ENCODE measurements at regions not wholly inside any gene's neighbourhood (a gene's known extent, or its start where the extent isn't known, plus 50 kb on each side); places are given as distances from the start of the nearest gene placed in this dataset.

GRCh38 chr10:129004398-129004797 lies 462.6 kb upstream of the MGMT start:
- H4K20me1 ChIP-seq (ENCODE audit: insufficient read depth), result no peaks in the 10 kb centered on the region
- ChIA-PET CTCF (no interaction called here), POLR2A (no interaction called here)
- DNase-seq, result no peak
- 35% methylated on average over 8 of the region's 9 CpGs for WGBS (ENCODE audit: low lambda C conversion rate)
- H3K9me3 ChIP-seq, result no peaks in the 10 kb centered on the region; the same call in 1 of the 2 replicates
- H3K4me2 ChIP-seq, result no peak overlapping the region
- no peak overlapping the region for H3K4me3 ChIP-seq (ENCODE audit: low read depth in 2 of 2, low read length in 1 of 2)
- no peak overlapping the region for H3K9ac ChIP-seq
- no peaks in the 10 kb centered on the region for H3K27me3 ChIP-seq (ENCODE audit: insufficient read depth)
- no peaks in the 10 kb centered on the region for H3K36me3 ChIP-seq (replicated peaks in 1 of 2; ENCODE audit: control insufficient read depth in 1 of 2, insufficient read depth in 2 of 2, low read length in 1 of 2)
- no peak overlapping the region for H3K27ac ChIP-seq (ENCODE audit: low read depth in 2 of 2, low read length in 1 of 2)
- no peaks in the 10 kb centered on the region for H3F3A ChIP-seq (replicated peaks; ENCODE audit: insufficient read depth)
- H3K79me2 ChIP-seq (ENCODE audit: insufficient read depth), result no peaks in the 10 kb centered on the region
- H3K9me2 ChIP-seq, result no peaks in the 10 kb centered on the region
- TF ChIP-seq RFX5 (IDR thresholded peaks at IDR 0.05; ENCODE audit: low read length) (no peak), RCOR1 (IDR thresholded peaks at IDR 0.05; ENCODE audit: low read length) (no peak), USF2 (IDR thresholded peaks at IDR 0.05; ENCODE audit: borderline replicate concordance, low read depth, low read length) (no peak), SIN3A (IDR thresholded peaks at IDR 0.05; ENCODE audit: borderline replicate concordance, low read depth, low read length) (no peak)
- no peaks in the 10 kb centered on the region for H3K4me1 ChIP-seq (ENCODE audit: control insufficient read depth in 1 of 2, insufficient read depth in 2 of 2, low read depth in 1 of 2, low read length in 1 of 2)
- H2AFZ ChIP-seq (ENCODE audit: low read depth), result no peak overlapping the region

GRCh38 chr10:129005080-129005479 lies 462.0 kb upstream of the MGMT start:
- no peaks in the 10 kb centered on the region for H3K27me3 ChIP-seq (ENCODE audit: insufficient read depth)
- no peaks in the 10 kb centered on the region for H3F3A ChIP-seq (replicated peaks; ENCODE audit: insufficient read depth)
- H2AFZ ChIP-seq (ENCODE audit: low read depth), result no peak overlapping the region
- H4K20me1 ChIP-seq (ENCODE audit: insufficient read depth), result no peaks in the 10 kb centered on the region
- POLR2A ChIA-PET, result no interaction called here
- CTCF ChIA-PET, result no interaction called here
- H3K9me3 ChIP-seq, result no peaks in the 10 kb centered on the region; the same call in 1 of the 2 replicates
- no peaks in the 10 kb centered on the region for H3K36me3 ChIP-seq (replicated peaks in 1 of 2; ENCODE audit: control insufficient read depth in 1 of 2, insufficient read depth in 2 of 2, low read length in 1 of 2)
- H3K4me2 ChIP-seq, result no peak overlapping the region
- H3K4me1 ChIP-seq (ENCODE audit: control insufficient read depth in 1 of 2, insufficient read depth in 2 of 2, low read depth in 1 of 2, low read length in 1 of 2), result no peaks in the 10 kb centered on the region
- H3K27ac ChIP-seq (ENCODE audit: low read depth in 2 of 2, low read length in 1 of 2), result no peak overlapping the region
- WGBS (ENCODE audit: low lambda C conversion rate), result 49% methylated on average over 6 of the region's 8 CpGs
- H3K9ac ChIP-seq, result no peak overlapping the region
- no peak for DNase-seq
- no peaks in the 10 kb centered on the region for H3K9me2 ChIP-seq
- H3K79me2 ChIP-seq (ENCODE audit: insufficient read depth), result no peaks in the 10 kb centered on the region
- no peak for TF ChIP-seq ZBTB33 (IDR thresholded peaks at IDR 0.05; ENCODE audit: borderline replicate concordance, low read depth)
- TF ChIP-seq NRF1 (IDR thresholded peaks at IDR 0.05; ENCODE audit: low read depth, low read length), result no peak
- no peak for TF ChIP-seq NFIC (IDR thresholded peaks at IDR 0.05; ENCODE audit: borderline replicate concordance)
- no peak for TF ChIP-seq TAF1 (IDR thresholded peaks at IDR 0.05; ENCODE audit: borderline replicate concordance, low read depth, low read length)
- TF ChIP-seq ELF1 (IDR thresholded peaks at IDR 0.05), result no peak
- TF ChIP-seq, protein P1, sequence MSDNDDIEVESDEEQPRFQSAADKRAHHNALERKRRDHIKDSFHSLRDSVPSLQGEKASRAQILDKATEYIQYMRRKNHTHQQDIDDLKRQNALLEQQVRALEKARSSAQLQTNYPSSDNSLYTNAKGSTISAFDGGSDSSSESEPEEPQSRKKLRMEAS (IDR thresholded peaks at IDR 0.05; ENCODE audit: low read depth), result no peak
- TF ChIP-seq EZH2phosphoT487 (IDR thresholded peaks at IDR 0.05; ENCODE audit: borderline replicate concordance, low read depth), result no peak
- no peak for TF ChIP-seq TCF12 (IDR thresholded peaks at IDR 0.05)
- no peak for TF ChIP-seq YY1 (IDR thresholded peaks at IDR 0.05; ENCODE audit: low read depth)
- no peak for TF ChIP-seq GATA2 (CRISPR knock-in tag; IDR thresholded peaks at IDR 0.05)
- TF ChIP-seq SIN3A (IDR thresholded peaks at IDR 0.05; ENCODE audit: borderline replicate concordance, low read depth, low read length), result no peak
- no peak for TF ChIP-seq JUND (IDR thresholded peaks at IDR 0.05)
- TF ChIP-seq FOXM1 (IDR thresholded peaks at IDR 0.05; ENCODE audit: low read depth), result no peak
- no peak for TF ChIP-seq POLR2AphosphoS5 (IDR thresholded peaks at IDR 0.05; ENCODE audit: low read depth, low read length)
- H3K4me3 ChIP-seq (ENCODE audit: low read depth in 2 of 2, low read length in 1 of 2), result no peak overlapping the region
